ENCODE measurements at regions not wholly inside any gene's neighbourhood (a gene's known extent, or its start where the extent isn't known, plus 50 kb on each side); places are given as distances from the start of the nearest gene placed in this dataset.
A peak's percentile ranks its signal among the peaks of the same experiment; 100 is the strongest.
"Not testable (repeated sequence)": the region's sequence is repeated elsewhere in the genome, so short reads cannot be mapped to it uniquely, and the experiment has no call there.

- DNase-seq; H3K4me3 Mint-ChIP-seq; H3K36me3 Mint-ChIP-seq (ENCODE audit: low read depth); POLR2A ChIA-PET; H3K4me1 Mint-ChIP-seq; H3K27ac Mint-ChIP-seq; CTCF ChIA-PET; H3K27me3 Mint-ChIP-seq: not testable (repeated sequence)
- peaks cover 35% of the 10 kb centered on the region for H3K9me3 Mint-ChIP-seq
Measured at GRCh38 chr9:61672107-61672541, 482.3 kb downstream of the SPATA31A7 start.

GRCh38 chr9:61672645-61673167 lies 482.9 kb downstream of the SPATA31A7 start:
- CTCF ChIA-PET; H3K4me1 Mint-ChIP-seq; POLR2A ChIA-PET; H3K27me3 Mint-ChIP-seq; H3K4me3 Mint-ChIP-seq; H3K36me3 Mint-ChIP-seq (ENCODE audit: low read depth); H3K27ac Mint-ChIP-seq: not testable (repeated sequence)
- peaks cover 33% of the 10 kb centered on the region for H3K9me3 Mint-ChIP-seq
- DNase-seq: peak; percentile 2

- ChIA-PET POLR2A (no interaction called here), CTCF (no interaction called here)
- no peak overlapping the region for H3K4me3 Mint-ChIP-seq
- peaks cover 33% of the 10 kb centered on the region for H3K9me3 Mint-ChIP-seq
- H3K27ac Mint-ChIP-seq: no peak overlapping the region
- H3K4me1 Mint-ChIP-seq: no peaks in the 10 kb centered on the region
- peaks cover 7% of the 10 kb centered on the region for H3K36me3 Mint-ChIP-seq (ENCODE audit: low read depth)
- H3K27me3 Mint-ChIP-seq: no peaks in the 10 kb centered on the region
- no peak for DNase-seq
Measured at GRCh38 chr9:61673247-61673646, 483.4 kb downstream of the SPATA31A7 start.

GRCh38 chr9:61673664-61674381 lies 484.0 kb downstream of the SPATA31A7 start:
- Mint-ChIP-seq H3K9me3 (peaks cover 30% of the 10 kb centered on the region), H3K4me3 (no peak overlapping the region), H3K27ac (no peak overlapping the region), H3K27me3 (no peaks in the 10 kb centered on the region), H3K4me1 (no peaks in the 10 kb centered on the region), H3K36me3 (ENCODE audit: low read depth) (peaks cover 5% of the 10 kb centered on the region)
- ChIA-PET POLR2A (no interaction called here), CTCF (no interaction called here)
- DNase-seq: no peak

- H3K9me3 Mint-ChIP-seq: peaks cover 26% of the 10 kb centered on the region
- peak; percentile 3 for DNase-seq
- POLR2A ChIA-PET: no interaction called here
- no peaks in the 10 kb centered on the region for H3K4me1 Mint-ChIP-seq
- H3K36me3 Mint-ChIP-seq (ENCODE audit: low read depth): peaks cover 1% of the 10 kb centered on the region
- CTCF ChIA-PET: no interaction called here
- no peaks in the 10 kb centered on the region for H3K27me3 Mint-ChIP-seq
- H3K27ac Mint-ChIP-seq: no peak overlapping the region
- H3K4me3 Mint-ChIP-seq: no peak overlapping the region
Measured at GRCh38 chr9:61674465-61674864, 484.6 kb downstream of the SPATA31A7 start.

- Mint-ChIP-seq H3K4me1 (no peaks in the 10 kb centered on the region), H3K27ac (no peak overlapping the region), H3K27me3 (no peaks in the 10 kb centered on the region), H3K36me3 (ENCODE audit: low read depth) (no peaks in the 10 kb centered on the region), H3K9me3 (peaks cover 23% of the 10 kb centered on the region), H3K4me3 (no peak overlapping the region)
- no peak for DNase-seq
- ChIA-PET CTCF (no interaction called here), POLR2A (no interaction called here)
Measured at GRCh38 chr9:61674882-61675281, 485.0 kb downstream of the SPATA31A7 start.

All from activated CD4-positive, alpha-beta memory T cell treated with anti-CD3 and anti-CD28 coated beads, Interleukin-2, amount 10 ng/mL, durations not matched to agents 7 days and 5 days (primary cell).